CD14-positive monocyte (primary cell): ENCODE measurements at regions not wholly inside any gene's neighbourhood (a gene's known extent, or its start where the extent isn't known, plus 50 kb on each side); places are given as distances from the start of the nearest gene placed in this dataset.

ENCODE experiments used
- DNase-seq, 3 donors: peaks; one replicate each; pipeline ENCODE4 v3.0.0-alpha.2; 2011 to 2022
- H2AFZ ChIP-seq: 2 replicates; pipeline ENCODE4 v1.6.0; 2012; ENCODE audit warnings: mild to moderate bottlenecking, low read depth, low read length, inconsistent platforms; ENCODE audit not compliant: insufficient read depth, poor library complexity, severe bottlenecking
- H3K27ac ChIP-seq, 2 donors: 1 replicate in 1 of 2; 2 replicates in 1 of 2; pipeline ENCODE4 v1.5.1; 2012 to 2013; ENCODE audit warnings: low read length in 2 of 2, control low read depth in 1 of 2, inconsistent platforms in 1 of 2, low read depth in 1 of 2, mild to moderate bottlenecking in 1 of 2
- H3K27me3 ChIP-seq, 2 donors: one replicate each; pipeline versions ENCODE4 v1.6.0 to v1.6.1; 2011 to 2013; ENCODE audit warnings: low read length in 2 of 2; ENCODE audit not compliant: control insufficient read depth in 2 of 2, insufficient read depth in 2 of 2
- H3K36me3 ChIP-seq, 2 donors: replicated peaks in 1 of 2; 1 replicate in 1 of 2; 2 replicates in 1 of 2; pipeline versions ENCODE4 v1.5.1 to v1.6.1; 2012 to 2013; ENCODE audit warnings: low read length in 2 of 2, control low read depth in 1 of 2, inconsistent platforms in 1 of 2, mild to moderate bottlenecking in 1 of 2; ENCODE audit not compliant: insufficient read depth in 2 of 2, control insufficient read depth in 1 of 2
- H3K4me1 ChIP-seq, 2 donors: 1 replicate in 1 of 2; 2 replicates in 1 of 2; pipeline versions ENCODE4 v1.5.1 to v1.6.1; 2012 to 2013; ENCODE audit warnings: low read length in 2 of 2, control low read depth in 1 of 2, inconsistent platforms in 1 of 2, mild to moderate bottlenecking in 1 of 2, moderate library complexity in 1 of 2; ENCODE audit not compliant: insufficient read depth in 2 of 2, control insufficient read depth in 1 of 2
- H3K4me2 ChIP-seq: replicated peaks from 2 replicates; pipeline ENCODE3; 2012; ENCODE audit warnings: low read length, moderate library complexity, mild to moderate bottlenecking; ENCODE audit not compliant: poor library complexity, severe bottlenecking; ENCODE audit errors: extremely low read depth
- H3K4me3 ChIP-seq, 3 experiments: fragments of 200-600 bp in 1 of 3; sonication (generic) in 1 of 3; replicated peaks in 1 of 3; 1 replicate in 2 of 3; 2 replicates in 1 of 3; pipeline ENCODE4 v1.5.1; 2011 to 2013; ENCODE audit warnings: low read length in 3 of 3, mild to moderate bottlenecking in 3 of 3, control low read depth in 2 of 3, low read depth in 2 of 3, inconsistent platforms in 1 of 3, moderate library complexity in 1 of 3
- H3K79me2 ChIP-seq: 2 replicates; pipeline ENCODE4 v1.6.0; 2012; ENCODE audit warnings: mild to moderate bottlenecking, control low read depth, inconsistent platforms, low read length, moderate library complexity; ENCODE audit not compliant: insufficient read depth
- H3K9ac ChIP-seq: 2 replicates; pipeline ENCODE4 v1.6.0; 2017; ENCODE audit warnings: low read length, mild to moderate bottlenecking; ENCODE audit not compliant: insufficient read depth, poor library complexity, severe bottlenecking
- H3K9me3 ChIP-seq, 2 donors: replicated peaks in 1 of 2; 1 replicate in 1 of 2; 2 replicates in 1 of 2; pipeline versions ENCODE4 v1.5.1 to v1.6.1; 2012 to 2013; ENCODE audit warnings: low read length in 2 of 2, control low read depth in 1 of 2; ENCODE audit not compliant: control insufficient read depth in 1 of 2, insufficient read depth in 1 of 2
- H4K20me1 ChIP-seq: 2 replicates; pipeline ENCODE4 v1.6.0; 2012; ENCODE audit warnings: mild to moderate bottlenecking, low read length, control low read depth, moderate library complexity; ENCODE audit not compliant: insufficient read depth
- H3K27ac Mint-ChIP-seq, 7 donors: one replicate each; pipeline ENCODE4 v1.8.0; 2020; ENCODE audit warnings: mild to moderate bottlenecking in 7 of 7, mixed read lengths in 7 of 7, moderate library complexity in 6 of 7, inconsistent platforms in 2 of 7
- H3K27me3 Mint-ChIP-seq, 3 donors: one replicate each; pipeline ENCODE4 v1.8.0; 2021 to 2022; ENCODE audit warnings: low read depth in 3 of 3, mild to moderate bottlenecking in 3 of 3, mixed read lengths in 3 of 3, moderate library complexity in 3 of 3, inconsistent platforms in 1 of 3
- H3K36me3 Mint-ChIP-seq, 2 donors: one replicate each; pipeline ENCODE4 v1.8.0; 2020; ENCODE audit warnings: mixed read lengths in 2 of 2, inconsistent platforms in 1 of 2, mild to moderate bottlenecking in 1 of 2
- H3K4me1 Mint-ChIP-seq: one replicate; pipeline ENCODE4 v1.8.0; 2020; ENCODE audit warnings: mild to moderate bottlenecking, mixed read lengths
- H3K4me3 Mint-ChIP-seq, 2 donors: one replicate each; pipeline ENCODE4 v1.8.0; 2020; ENCODE audit warnings: mild to moderate bottlenecking in 2 of 2, mixed read lengths in 2 of 2, moderate library complexity in 1 of 2
- H3K9me3 Mint-ChIP-seq, 7 donors: one replicate each; pipeline ENCODE4 v1.8.0; 2020 to 2022; ENCODE audit warnings: mixed read lengths in 7 of 7, mild to moderate bottlenecking in 6 of 7, moderate library complexity in 6 of 7, inconsistent platforms in 2 of 7
- WGBS: methylation state at CpG from one replicate; pipeline ENCODE4 v1.1.5; 2013; ENCODE audit warnings: missing lambda C conversion rate; ENCODE audit not compliant: insufficient coverage; 5-methylcytosine and 5-hydroxymethylcytosine counted together
- intact Hi-C, 2 donors: fragments of 100-400 bp; cut with micrococcal nuclease; formaldehyde crosslinking; loops; one replicate each; pipeline versions ENCODE4 v1.15.0 to v1.15.1; 2023
- TF ChIP-seq, protein P1 (sequence below): fragments of 200-600 bp; IDR thresholded peaks from one replicate; pipeline ENCODE4 v1.8.0; 2022; ENCODE audit warnings: antibody characterized with exemption, mild to moderate bottlenecking

DNA sequence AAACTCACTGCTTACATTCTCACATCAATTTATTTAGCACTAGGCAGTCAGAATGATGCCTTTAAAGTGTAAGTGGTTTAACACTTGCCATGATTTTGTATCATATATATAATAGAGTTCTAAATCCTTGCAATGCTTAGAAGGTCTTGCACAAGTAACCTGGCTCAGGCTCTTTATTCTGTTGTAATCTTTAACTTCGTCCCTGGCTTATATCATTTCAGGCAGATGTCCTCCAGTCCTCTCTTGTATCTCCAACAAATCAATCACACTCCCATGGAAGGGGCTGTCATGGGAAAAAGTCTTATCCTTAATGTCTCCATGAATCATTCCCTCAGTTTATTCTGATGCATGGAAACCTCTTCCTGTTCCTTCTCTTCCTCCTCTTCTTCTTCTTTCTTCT, 841.6 kb upstream of the B3GALT2 start:
- no CpG with 5 or more reads among the region's 1 CpG for WGBS
- H4K20me1 ChIP-seq, result no peaks in the 10 kb centered on the region
- H3K36me3 Mint-ChIP-seq, result no peaks in the 10 kb centered on the region
- peaks cover 0 to 1% (median 0%) of the 10 kb centered on the region in 3 donors for H3K27me3 Mint-ChIP-seq
- no peak overlapping the region for H3K4me3 Mint-ChIP-seq
- DNase-seq, result no peak
- H3K79me2 ChIP-seq, result no peaks in the 10 kb centered on the region
- no peak overlapping the region for H3K27ac Mint-ChIP-seq
- no peaks in the 10 kb centered on the region for H3K36me3 ChIP-seq
- no peak overlapping the region for H3K4me3 ChIP-seq
- H3K27me3 ChIP-seq, result no peaks in the 10 kb centered on the region
- no peaks in the 10 kb centered on the region for H3K4me1 ChIP-seq
- H3K4me2 ChIP-seq, result no peak overlapping the region
- no peak overlapping the region for H3K9ac ChIP-seq
- no peak overlapping the region for H2AFZ ChIP-seq
- H3K9me3 Mint-ChIP-seq, result peaks cover 7 to 15% (median 10%) of the 10 kb centered on the region in 7 donors
- peaks cover 2% of the 10 kb centered on the region for H3K4me1 Mint-ChIP-seq
- H3K9me3 ChIP-seq, result peaks cover 5% of the 10 kb centered on the region in 2 donors
- H3K27ac ChIP-seq, result no peak overlapping the region
- TF ChIP-seq, protein P1, sequence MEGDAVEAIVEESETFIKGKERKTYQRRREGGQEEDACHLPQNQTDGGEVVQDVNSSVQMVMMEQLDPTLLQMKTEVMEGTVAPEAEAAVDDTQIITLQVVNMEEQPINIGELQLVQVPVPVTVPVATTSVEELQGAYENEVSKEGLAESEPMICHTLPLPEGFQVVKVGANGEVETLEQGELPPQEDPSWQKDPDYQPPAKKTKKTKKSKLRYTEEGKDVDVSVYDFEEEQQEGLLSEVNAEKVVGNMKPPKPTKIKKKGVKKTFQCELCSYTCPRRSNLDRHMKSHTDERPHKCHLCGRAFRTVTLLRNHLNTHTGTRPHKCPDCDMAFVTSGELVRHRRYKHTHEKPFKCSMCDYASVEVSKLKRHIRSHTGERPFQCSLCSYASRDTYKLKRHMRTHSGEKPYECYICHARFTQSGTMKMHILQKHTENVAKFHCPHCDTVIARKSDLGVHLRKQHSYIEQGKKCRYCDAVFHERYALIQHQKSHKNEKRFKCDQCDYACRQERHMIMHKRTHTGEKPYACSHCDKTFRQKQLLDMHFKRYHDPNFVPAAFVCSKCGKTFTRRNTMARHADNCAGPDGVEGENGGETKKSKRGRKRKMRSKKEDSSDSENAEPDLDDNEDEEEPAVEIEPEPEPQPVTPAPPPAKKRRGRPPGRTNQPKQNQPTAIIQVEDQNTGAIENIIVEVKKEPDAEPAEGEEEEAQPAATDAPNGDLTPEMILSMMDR, result no peak
- intact Hi-C loops, result no loop called here

DNA sequence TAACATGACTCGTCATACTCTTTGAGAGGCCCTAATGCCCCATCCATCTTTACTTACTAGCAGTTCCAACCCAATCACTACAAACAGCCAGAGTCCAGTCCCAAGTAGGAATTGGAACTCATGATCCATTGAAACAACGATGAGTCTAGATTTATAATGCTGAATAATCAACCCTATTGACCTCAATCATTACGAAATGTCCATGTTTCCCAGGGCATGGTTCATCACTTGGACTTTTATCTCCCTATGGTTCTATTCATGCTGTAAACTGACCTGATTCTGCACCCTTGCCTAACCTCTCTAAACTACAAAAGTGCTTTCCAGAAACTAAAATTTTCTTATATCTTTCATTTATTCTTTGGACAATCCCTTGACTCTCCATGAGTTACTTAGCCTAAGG, 840.0 kb upstream of the B3GALT2 start:
- Histone ChIP-seq H3K4me3 (no peak overlapping the region), H4K20me1 (no peaks in the 10 kb centered on the region), H2AFZ (no peak overlapping the region), H3K9me3 (peaks cover 0 to 5% of the 10 kb centered on the region in 2 donors), H3K4me1 (no peaks in the 10 kb centered on the region), H3K79me2 (no peaks in the 10 kb centered on the region), H3K4me2 (no peak overlapping the region), H3K27me3 (no peaks in the 10 kb centered on the region), H3K9ac (no peak overlapping the region), H3K36me3 (no peaks in the 10 kb centered on the region), H3K27ac (no peak overlapping the region)
- peaks cover 2% of the 10 kb centered on the region for H3K4me1 Mint-ChIP-seq
- WGBS, result no CpG with 5 or more reads among the region's 3 CpGs
- H3K4me3 Mint-ChIP-seq, result no peak overlapping the region
- peaks cover 2 to 13% (median 7%) of the 10 kb centered on the region in 7 donors for H3K9me3 Mint-ChIP-seq
- no peaks in the 10 kb centered on the region for H3K36me3 Mint-ChIP-seq
- intact Hi-C loops, result no loop called here
- no peak for DNase-seq
- H3K27me3 Mint-ChIP-seq, result peaks cover 0 to 1% (median 0%) of the 10 kb centered on the region in 3 donors
- no peak overlapping the region for H3K27ac Mint-ChIP-seq
- TF ChIP-seq, protein P1, result no peak
